ENCODE measurements at regions not wholly inside any gene's neighbourhood (a gene's known extent, or its start where the extent isn't known, plus 50 kb on each side); places are given as distances from the start of the nearest gene placed in this dataset.

- ATAC-seq: no peak
- no peak overlapping the region for H3K27ac Mint-ChIP-seq
- H3K27me3 Mint-ChIP-seq: no peaks in the 10 kb centered on the region
- H3K9me3 Mint-ChIP-seq: peaks cover 6% of the 10 kb centered on the region
- no peak overlapping the region for H3K4me3 Mint-ChIP-seq
- H3K36me3 Mint-ChIP-seq: no peaks in the 10 kb centered on the region
- no peaks in the 10 kb centered on the region for H3K4me1 Mint-ChIP-seq
These were observed 74.3 kb downstream of the SLC25A15 start for GRCh38 chr13:40863723-40864122.

GRCh38 chr13:40874138-40874779 is 84.8 kb downstream of the SLC25A15 start:
- H3K4me3 Mint-ChIP-seq: no peak overlapping the region
- ATAC-seq: no peak
- no peaks in the 10 kb centered on the region for H3K27me3 Mint-ChIP-seq
- H3K4me1 Mint-ChIP-seq: no peaks in the 10 kb centered on the region
- no peak overlapping the region for H3K27ac Mint-ChIP-seq
- peaks cover 85% of the 10 kb centered on the region for H3K36me3 Mint-ChIP-seq
- H3K9me3 Mint-ChIP-seq: peaks cover 32% of the 10 kb centered on the region

- H3K27ac Mint-ChIP-seq: no peak overlapping the region
- H3K9me3 Mint-ChIP-seq: peaks cover 36% of the 10 kb centered on the region
- no peak for ATAC-seq
- H3K4me3 Mint-ChIP-seq: no peak overlapping the region
- H3K27me3 Mint-ChIP-seq: no peaks in the 10 kb centered on the region
- peaks cover 93% of the 10 kb centered on the region for H3K36me3 Mint-ChIP-seq
- no peaks in the 10 kb centered on the region for H3K4me1 Mint-ChIP-seq
These were observed 85.6 kb downstream of the SLC25A15 start for GRCh38 chr13:40875044-40875443.

- ATAC-seq: no peak
- Mint-ChIP-seq H3K4me1 (no peaks in the 10 kb centered on the region), H3K4me3 (no peak overlapping the region), H3K27me3 (no peaks in the 10 kb centered on the region), H3K36me3 (peaks cover 93% of the 10 kb centered on the region), H3K9me3 (peaks cover 32% of the 10 kb centered on the region), H3K27ac (no peak overlapping the region)
These were observed 86.2 kb downstream of the SLC25A15 start for GRCh38 chr13:40875583-40875982.

GRCh38 chr13:40876020-40876738 is 86.8 kb downstream of the SLC25A15 start:
- Mint-ChIP-seq H3K27ac (no peak overlapping the region), H3K4me3 (no peak overlapping the region), H3K27me3 (no peaks in the 10 kb centered on the region), H3K9me3 (peaks cover 32% of the 10 kb centered on the region), H3K36me3 (peaks cover 97% of the 10 kb centered on the region), H3K4me1 (no peaks in the 10 kb centered on the region)
- ATAC-seq: no peak

- no peak overlapping the region for H3K27ac Mint-ChIP-seq
- no peak overlapping the region for H3K4me3 Mint-ChIP-seq
- no peaks in the 10 kb centered on the region for H3K4me1 Mint-ChIP-seq
- peaks cover 95% of the 10 kb centered on the region for H3K36me3 Mint-ChIP-seq
- ATAC-seq: no peak
- peaks cover 25% of the 10 kb centered on the region for H3K9me3 Mint-ChIP-seq
- no peaks in the 10 kb centered on the region for H3K27me3 Mint-ChIP-seq
These were observed 88.9 kb downstream of the SLC25A15 start for GRCh38 chr13:40878321-40878720.

GRCh38 chr13:40878823-40879222 is 89.4 kb downstream of the SLC25A15 start:
- Mint-ChIP-seq H3K4me3 (no peak overlapping the region), H3K27ac (no peak overlapping the region), H3K36me3 (peaks cover 95% of the 10 kb centered on the region), H3K4me1 (no peaks in the 10 kb centered on the region), H3K9me3 (peaks cover 23% of the 10 kb centered on the region), H3K27me3 (no peaks in the 10 kb centered on the region)
- ATAC-seq: no peak

Data from stimulated activated memory B cell treated with anti-CD40 and anti-IgM and Interleukin-4, amounts not matched to agents 10 μg/mL and 1 μg/mL and 100 μg/mL, for 72 hours (primary cell).